Upper lobe of right lung (tissue), 1 donor: ENCODE measurements at regions not wholly inside any gene's neighbourhood (a gene's known extent, or its start where the extent isn't known, plus 50 kb on each side); places are given as distances from the start of the nearest gene placed in this dataset.
"Not testable (repeated sequence)": the region's sequence is repeated elsewhere in the genome, so short reads cannot be mapped to it uniquely, and the experiment has no call there.

Experiments
- ATAC-seq: fragments of 200-7000 bp; cut with Tn5 transposase; one replicate; pipeline ENCODE4 v1.9.1; 2020; ENCODE audit warnings: mild to moderate bottlenecking, moderate library complexity
- DNase-seq: peaks from one replicate; pipeline ENCODE4 v3.0.0-alpha.2; 2020
- H3K27ac ChIP-seq: fragments of 200-600 bp; one replicate; pipeline ENCODE4 v1.8.0; 2022
- H3K27me3 ChIP-seq: fragments of 200-600 bp; one replicate; pipeline ENCODE4 v1.8.0; 2022; ENCODE audit warnings: mild to moderate bottlenecking
- H3K36me3 ChIP-seq: fragments of 200-600 bp; one replicate; pipeline ENCODE4 v1.8.0; 2022
- H3K4me1 ChIP-seq: fragments of 200-600 bp; one replicate; pipeline ENCODE4 v1.8.0; 2022
- H3K4me3 ChIP-seq: fragments of 200-600 bp; one replicate; pipeline ENCODE4 v1.8.0; 2022; ENCODE audit warnings: mild to moderate bottlenecking
- H3K9me3 ChIP-seq: fragments of 200-600 bp; one replicate; pipeline ENCODE4 v1.8.0; 2022
- CTCF ChIP-seq: fragments of 200-600 bp; IDR thresholded peaks from one replicate; pipeline ENCODE4 v1.8.0; 2022; ENCODE audit warnings: antibody characterized with exemption
- intact Hi-C: fragments of 100-400 bp; cut with DNase I; formaldehyde crosslinking; loops from one replicate; pipeline ENCODE4 v1.11.0; 2022
- donor health status: DM: no; HTN: yes; CAD: no; lungs with severe emphysema.

- H3K27ac ChIP-seq, H3K9me3 ChIP-seq, intact Hi-C loops, DNase-seq, H3K27me3 ChIP-seq, ATAC-seq, H3K4me1 ChIP-seq, H3K4me3 ChIP-seq, H3K36me3 ChIP-seq: not testable (repeated sequence)
Observed at GRCh38 chrX:134045372-134045771, 60.0 kb upstream of the GPC3 start.

DNA sequence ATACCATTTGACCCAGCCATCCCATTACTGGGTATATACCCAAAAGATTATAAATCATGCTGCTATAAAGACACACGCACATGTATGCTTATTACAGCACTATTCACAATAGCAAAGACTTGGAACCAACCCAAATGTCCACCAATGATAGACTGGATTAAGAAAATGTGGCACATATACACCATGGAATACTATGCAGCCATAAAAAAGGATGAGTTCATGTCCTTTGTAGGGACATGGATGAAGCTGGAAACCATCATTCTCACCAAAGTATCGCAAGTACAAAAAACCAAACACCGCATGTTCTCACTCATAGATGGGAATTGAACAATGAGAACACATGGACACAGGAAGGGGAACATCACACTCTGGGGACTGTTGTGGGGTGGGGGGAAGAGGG is 81.7 kb upstream of the GPC3 start:
- H3K9me3 ChIP-seq, H3K27ac ChIP-seq, DNase-seq, H3K4me1 ChIP-seq, ATAC-seq, H3K27me3 ChIP-seq, H3K36me3 ChIP-seq, H3K4me3 ChIP-seq, intact Hi-C loops: not testable (repeated sequence)

DNA sequence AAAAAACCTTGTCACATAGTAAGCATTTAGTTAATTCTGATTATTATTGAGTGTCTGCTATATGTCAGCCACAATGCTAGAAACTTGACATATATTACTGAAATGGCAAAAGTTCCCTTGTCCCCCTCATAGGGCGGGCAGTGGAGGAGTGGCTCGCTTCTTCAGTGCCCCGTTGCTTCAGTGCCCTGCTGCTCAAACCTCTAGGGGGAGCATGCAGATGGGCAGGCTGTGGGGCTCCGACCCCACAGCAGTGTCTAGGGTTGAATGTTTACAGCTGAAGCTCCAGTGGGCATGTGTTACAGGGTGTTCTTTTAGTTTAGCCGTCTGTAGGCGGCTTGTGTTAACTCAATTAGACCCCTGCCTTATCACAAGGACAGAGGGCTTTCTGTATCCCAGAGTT is 86.5 kb upstream of the GPC3 start:
- H3K4me1 ChIP-seq, DNase-seq, H3K4me3 ChIP-seq, H3K27me3 ChIP-seq, ATAC-seq, H3K9me3 ChIP-seq, H3K27ac ChIP-seq, intact Hi-C loops, H3K36me3 ChIP-seq: not testable (repeated sequence)

DNA sequence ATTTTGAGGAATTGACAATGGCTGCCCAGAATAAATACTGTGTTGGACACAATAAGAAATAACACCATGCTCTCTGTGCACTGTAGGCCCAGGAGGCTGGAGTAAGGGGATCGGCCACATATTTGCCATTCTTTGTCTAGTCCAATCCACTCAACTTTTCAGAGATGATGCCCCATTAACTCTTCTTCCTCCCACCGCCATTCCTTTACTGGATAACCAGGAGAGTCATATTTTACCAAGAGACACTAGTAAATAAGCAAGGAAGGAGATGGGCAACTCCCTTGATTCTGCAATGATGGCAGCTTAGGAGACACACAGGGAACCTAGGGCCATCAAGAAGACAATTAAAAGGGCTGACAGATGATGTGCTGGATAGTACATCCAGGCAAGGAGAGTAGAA is 87.9 kb upstream of the GPC3 start:
- Histone ChIP-seq H3K4me1 (no peaks in the 10 kb centered on the region), H3K36me3 (no peaks in the 10 kb centered on the region), H3K27me3 (no peaks in the 10 kb centered on the region), H3K27ac (no peak overlapping the region), H3K4me3 (no peak overlapping the region), H3K9me3 (no peaks in the 10 kb centered on the region)
- intact Hi-C loops, result no loop called here
- ATAC-seq (no peak), DNase-seq (no peak)
- TF ChIP-seq CTCF, result no peak

DNA sequence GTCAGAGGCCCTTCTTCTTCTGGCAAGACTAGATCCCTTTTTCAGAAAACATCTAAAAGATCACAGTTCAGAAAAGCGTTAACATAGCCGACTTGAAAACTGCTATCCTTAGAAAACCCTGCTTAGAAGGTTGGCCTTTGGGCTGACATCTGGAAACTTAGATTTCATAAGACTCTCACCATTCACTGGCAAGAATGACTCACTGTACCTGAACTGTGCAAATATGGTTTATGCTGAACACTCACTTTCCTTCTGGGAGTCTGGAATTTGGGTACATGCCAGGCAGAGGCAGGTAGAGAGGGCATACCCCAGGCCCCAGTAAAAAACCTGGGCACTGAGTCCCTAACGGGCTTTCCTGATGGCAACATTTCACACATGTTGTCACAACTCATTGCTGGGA is 88.8 kb upstream of the GPC3 start:
- no peak overlapping the region for H3K4me3 ChIP-seq
- no peak for TF ChIP-seq CTCF
- no peaks in the 10 kb centered on the region for H3K4me1 ChIP-seq
- no peaks in the 10 kb centered on the region for H3K9me3 ChIP-seq
- no peaks in the 10 kb centered on the region for H3K27me3 ChIP-seq
- H3K27ac ChIP-seq, result no peak overlapping the region
- H3K36me3 ChIP-seq, result no peaks in the 10 kb centered on the region
- no peak for ATAC-seq
- no peak for DNase-seq
- intact Hi-C loops, result no loop called here

DNA sequence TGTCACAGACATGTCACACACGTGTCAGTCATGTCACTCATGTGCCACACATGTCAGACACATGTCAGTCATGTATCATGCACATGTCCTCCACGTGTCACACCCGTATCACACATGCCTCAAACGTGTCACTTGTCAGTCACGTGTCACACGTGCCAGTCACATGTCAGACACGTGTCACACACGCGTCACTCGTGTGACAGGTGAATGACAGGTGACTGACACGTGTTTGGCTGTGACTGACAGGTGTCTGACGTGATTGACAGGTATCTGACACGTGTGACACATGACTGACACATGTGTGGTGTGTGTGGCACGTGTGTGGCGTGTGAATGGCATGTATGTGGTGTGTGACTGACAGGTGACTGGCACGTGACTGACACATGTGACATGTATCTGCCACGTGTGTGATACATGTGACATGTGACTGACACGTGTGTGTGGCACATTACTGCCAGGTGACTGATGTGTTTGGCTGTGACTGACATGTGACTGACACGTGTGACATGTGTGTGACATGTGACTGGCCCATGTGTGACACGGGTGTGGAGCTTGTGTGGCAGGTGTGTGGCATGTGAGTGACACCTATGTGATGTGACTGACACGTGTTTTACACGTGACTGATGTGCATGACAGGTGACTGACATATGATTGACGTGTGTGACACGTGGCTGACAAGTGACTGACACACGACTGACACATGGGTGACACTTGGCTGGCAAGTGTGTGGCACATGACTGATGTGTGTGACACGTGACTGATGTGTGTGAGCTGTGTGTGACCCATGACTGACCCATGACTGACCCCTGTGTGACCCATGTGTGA is 90.7 kb upstream of the GPC3 start:
- H3K4me3 ChIP-seq, result no peak overlapping the region
- intact Hi-C loops, result no loop called here

DNA sequence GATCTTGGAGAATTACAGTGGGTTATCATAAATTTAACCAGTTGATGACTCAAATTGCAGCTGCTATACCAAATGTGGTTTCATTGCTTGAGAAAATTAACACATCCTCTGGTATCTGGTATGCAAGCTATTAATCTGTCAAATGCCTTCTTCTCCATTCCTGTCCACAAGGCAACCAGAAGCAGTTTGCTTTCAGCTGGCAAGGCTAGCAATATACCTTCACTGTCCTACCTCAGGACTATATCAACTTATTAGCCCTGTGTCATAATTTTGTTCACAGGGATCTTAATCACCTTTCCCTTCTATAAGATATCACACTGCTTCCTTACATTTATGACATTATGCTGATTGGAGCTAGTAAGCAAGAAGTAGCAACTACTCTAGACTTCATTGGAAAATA is 110.0 kb upstream of the GPC3 start:
- Histone ChIP-seq H3K27me3 (no peaks in the 10 kb centered on the region), H3K27ac (no peak overlapping the region), H3K4me1 (no peaks in the 10 kb centered on the region), H3K36me3 (no peaks in the 10 kb centered on the region), H3K9me3 (no peaks in the 10 kb centered on the region), H3K4me3 (no peak overlapping the region)
- DNase-seq (no peak), ATAC-seq (no peak)
- intact Hi-C loops, result no loop called here
- TF ChIP-seq CTCF, result no peak

More for the DNA sequence above, 90.7 kb upstream of the GPC3 start:
- no peaks in the 10 kb centered on the region for H3K4me1 ChIP-seq
- no peak for TF ChIP-seq CTCF
- H3K9me3 ChIP-seq, result no peaks in the 10 kb centered on the region
- no peak overlapping the region for H3K27ac ChIP-seq
- ATAC-seq (no peak), DNase-seq (no peak)
- H3K36me3 ChIP-seq, result no peaks in the 10 kb centered on the region
- H3K27me3 ChIP-seq, result no peaks in the 10 kb centered on the region
